GM20000 (cell line): ENCODE measurements at regions not wholly inside any gene's neighbourhood (a gene's known extent, or its start where the extent isn't known, plus 50 kb on each side); places are given as distances from the start of the nearest gene placed in this dataset.

ENCODE experiments used
- DNase-seq: peaks from one replicate; pipeline ENCODE4 v3.0.0; 2012; ENCODE audit warnings: low spot score
- TF ChIP-seq, protein P1 (sequence below): IDR thresholded peaks from 2 replicates; pipeline ENCODE4 v1.5.1; 2012; ENCODE audit warnings: mild to moderate bottlenecking, control low read depth; ENCODE audit errors: extremely low read depth, missing control alignments

DNA sequence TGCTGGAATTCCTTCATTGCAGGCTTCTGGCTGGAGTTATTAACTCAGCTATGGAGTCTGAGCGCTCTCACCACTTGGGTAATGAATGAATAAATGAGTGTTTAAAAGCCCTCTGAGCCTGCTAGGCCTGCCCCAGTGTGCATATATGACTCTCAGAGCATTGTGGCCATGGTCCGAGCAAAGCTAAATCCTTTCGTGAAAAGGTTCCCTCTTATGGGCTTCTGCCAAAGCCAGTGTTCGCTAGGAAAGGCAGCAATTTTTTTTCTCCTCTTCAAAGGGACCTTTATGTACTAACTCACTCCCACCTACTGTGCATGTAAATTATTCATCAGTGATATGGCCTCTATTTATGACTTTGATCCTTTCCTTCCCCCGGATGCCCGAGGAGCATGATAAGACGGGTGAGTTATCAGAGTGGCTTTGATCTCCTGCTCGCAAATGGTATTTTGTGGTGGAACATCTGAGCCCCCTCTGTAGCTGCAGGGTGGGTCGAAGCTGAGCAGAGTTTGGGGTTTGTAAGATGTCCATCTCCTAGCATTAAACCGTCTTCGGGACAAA lies 88.6 kb downstream of the LINC00237 start:
- TF ChIP-seq, protein P1, sequence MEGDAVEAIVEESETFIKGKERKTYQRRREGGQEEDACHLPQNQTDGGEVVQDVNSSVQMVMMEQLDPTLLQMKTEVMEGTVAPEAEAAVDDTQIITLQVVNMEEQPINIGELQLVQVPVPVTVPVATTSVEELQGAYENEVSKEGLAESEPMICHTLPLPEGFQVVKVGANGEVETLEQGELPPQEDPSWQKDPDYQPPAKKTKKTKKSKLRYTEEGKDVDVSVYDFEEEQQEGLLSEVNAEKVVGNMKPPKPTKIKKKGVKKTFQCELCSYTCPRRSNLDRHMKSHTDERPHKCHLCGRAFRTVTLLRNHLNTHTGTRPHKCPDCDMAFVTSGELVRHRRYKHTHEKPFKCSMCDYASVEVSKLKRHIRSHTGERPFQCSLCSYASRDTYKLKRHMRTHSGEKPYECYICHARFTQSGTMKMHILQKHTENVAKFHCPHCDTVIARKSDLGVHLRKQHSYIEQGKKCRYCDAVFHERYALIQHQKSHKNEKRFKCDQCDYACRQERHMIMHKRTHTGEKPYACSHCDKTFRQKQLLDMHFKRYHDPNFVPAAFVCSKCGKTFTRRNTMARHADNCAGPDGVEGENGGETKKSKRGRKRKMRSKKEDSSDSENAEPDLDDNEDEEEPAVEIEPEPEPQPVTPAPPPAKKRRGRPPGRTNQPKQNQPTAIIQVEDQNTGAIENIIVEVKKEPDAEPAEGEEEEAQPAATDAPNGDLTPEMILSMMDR, result no peak
- no peak for DNase-seq

DNA sequence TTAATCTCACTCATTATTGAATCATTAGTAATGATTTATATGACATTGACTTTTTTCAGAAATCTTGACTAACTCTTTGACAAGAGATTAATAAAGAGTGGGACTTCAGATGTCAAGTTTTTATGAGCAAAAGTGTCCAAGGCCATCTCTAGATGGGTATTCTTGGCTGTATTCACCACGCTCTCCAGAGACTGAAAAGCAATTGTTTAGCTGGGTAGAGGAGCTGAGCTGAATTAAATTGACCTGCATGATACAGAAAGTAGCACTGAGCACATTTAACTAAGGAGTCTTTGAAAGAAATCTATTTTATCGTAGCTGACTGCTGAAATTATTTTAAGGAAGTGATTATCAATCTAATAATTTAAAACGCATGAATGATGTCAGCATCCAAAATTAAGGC lies 89.4 kb downstream of the LINC00237 start:
- TF ChIP-seq, protein P1, result no peak
- DNase-seq, result no peak

DNA sequence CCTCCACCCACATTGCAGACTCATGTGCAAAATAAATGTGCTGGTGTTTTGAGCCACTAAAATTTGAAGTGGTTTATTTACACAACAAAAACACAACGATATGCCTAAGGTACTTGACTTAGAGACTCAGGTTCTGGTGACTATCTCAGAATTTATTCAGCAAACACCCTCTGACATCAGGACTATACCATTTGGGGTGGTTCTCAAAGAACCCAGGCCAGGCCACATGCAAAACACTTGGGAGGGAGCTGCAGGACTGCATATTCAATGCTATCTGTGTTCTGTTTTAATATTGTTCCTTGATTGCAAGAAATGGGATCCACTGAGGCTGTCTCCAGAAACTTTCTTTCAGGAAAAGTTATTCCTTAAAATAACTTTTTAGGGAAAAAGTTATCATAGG lies 91.6 kb downstream of the LINC00237 start:
- no peak for DNase-seq
- TF ChIP-seq, protein P1, result no peak

DNA sequence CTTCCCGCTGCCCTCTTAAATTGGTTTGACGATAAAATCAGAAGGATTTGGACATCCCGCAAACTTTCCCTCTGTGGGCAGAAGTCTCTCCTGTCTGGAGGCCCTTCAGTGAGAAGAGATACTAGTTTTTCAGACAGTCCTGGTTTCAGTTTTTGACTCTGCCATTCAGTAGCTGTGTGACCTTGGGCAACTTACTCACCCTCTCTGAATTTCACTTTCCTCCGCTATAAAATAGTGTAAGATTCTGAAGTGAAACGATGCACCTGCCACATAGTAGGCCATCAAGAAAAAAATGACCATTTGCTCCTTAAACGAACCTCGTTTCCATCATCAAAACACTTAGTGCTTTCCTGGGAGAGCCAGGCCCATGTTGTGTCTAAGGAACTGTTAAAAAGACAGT lies 97.2 kb downstream of the LINC00237 start:
- TF ChIP-seq, protein P1, result no peak
- no peak for DNase-seq

DNA sequence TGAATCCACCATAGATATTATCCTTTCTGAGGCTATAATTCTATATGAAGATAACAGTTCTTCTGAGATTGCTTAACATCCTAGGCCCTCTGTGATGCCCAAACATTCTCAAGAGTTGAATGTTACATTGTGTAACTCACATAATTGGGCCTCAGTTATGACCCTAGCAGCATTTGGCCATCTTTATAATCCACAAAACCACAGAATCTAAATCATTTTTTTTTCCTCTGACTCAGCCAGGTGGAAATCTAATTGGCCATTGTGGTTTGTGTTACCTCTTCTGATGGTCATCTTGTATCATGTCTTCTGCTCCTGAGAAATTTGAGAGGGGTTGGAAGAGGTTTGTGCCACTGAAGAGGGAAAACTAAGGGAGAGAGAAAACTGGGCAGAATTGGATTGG lies 99.5 kb downstream of the LINC00237 start:
- no peak for DNase-seq
- TF ChIP-seq, protein P1, result no peak

DNA sequence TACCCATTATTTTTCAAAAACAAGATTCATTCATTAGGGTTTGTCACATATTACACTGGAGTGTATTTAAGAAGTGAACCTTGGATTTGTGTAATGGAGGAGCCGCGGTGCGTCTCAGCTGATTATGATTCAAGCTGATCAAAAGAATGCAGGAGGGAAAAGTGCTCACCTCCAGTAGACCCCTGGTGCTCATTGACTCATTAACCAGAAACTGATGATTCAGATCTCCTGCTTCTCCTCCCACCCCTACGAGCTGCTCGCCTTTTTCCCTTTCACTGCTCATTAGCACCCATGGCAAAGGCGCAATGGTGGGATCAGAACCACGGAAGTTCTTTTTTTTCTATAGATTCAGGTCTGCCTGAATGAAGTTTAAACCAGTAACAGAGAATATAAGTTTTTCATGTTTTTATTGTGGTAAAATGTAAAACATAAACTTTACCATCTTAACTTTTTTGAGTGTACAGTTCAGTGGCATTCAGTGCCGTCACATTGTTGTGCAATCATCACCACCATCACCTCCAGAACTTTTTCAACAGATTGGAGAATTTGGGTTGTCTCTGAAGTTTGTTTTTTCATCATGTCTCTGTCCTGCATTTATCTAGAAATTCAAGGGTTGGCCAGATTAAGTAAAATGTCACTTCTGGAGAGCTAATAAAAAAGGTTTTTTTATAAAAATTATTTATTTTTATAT lies 101.6 kb downstream of the LINC00237 start:
- TF ChIP-seq, protein P1, result no peak

DNA sequence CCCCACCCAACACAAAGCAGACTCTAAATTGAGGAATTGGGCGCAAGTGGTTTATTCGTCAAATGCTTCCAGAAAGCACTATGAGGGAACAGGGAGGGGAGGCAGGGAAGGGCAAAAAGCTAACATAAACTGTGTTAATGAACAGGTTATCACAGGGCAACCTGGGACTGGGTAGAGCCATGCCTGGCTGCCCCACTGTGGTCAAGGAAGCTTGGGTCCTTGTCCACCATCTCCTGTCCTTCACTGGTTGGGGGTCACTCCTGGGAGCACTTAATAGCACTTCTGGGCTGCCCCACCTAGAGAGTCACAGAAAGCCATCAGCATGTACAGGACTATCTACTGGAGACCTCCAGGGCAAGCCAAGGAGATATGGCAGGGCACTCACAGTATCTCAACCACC lies 102.3 kb downstream of the LINC00237 start:
- DNase-seq, result no peak
- TF ChIP-seq, protein P1, result no peak

More for the DNA sequence above, 101.6 kb downstream of the LINC00237 start:
- no peak for DNase-seq
